ENCODE measurements at regions not wholly inside any gene's neighbourhood (a gene's known extent, or its start where the extent isn't known, plus 50 kb on each side); places are given as distances from the start of the nearest gene placed in this dataset.

DNA sequence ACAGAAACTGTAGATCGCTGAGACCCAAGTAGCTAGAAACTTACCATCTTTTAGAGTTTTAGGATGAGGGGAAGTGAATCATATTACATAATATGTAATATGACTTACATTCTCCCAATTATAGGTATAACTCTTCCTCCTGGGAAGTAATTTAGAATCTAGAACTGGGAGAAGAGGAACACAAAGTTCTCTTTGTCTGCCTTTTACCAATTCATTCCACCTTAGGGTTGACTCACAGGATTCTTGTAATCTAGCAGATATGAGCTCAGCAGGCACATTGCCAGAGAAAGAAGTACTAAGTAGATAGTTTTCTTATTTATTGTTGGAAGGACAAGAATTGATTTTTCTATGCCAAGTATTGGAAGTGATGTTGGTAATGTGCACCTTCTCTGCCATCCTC is 58.0 kb upstream of the CCSER1 start:
- peak; percentile 77 for DNase-seq (ENCODE audit: low read depth)
- H3K4me3 ChIP-seq (ENCODE audit: low read length) = no peak overlapping the region
- TF ChIP-seq, protein P1, sequence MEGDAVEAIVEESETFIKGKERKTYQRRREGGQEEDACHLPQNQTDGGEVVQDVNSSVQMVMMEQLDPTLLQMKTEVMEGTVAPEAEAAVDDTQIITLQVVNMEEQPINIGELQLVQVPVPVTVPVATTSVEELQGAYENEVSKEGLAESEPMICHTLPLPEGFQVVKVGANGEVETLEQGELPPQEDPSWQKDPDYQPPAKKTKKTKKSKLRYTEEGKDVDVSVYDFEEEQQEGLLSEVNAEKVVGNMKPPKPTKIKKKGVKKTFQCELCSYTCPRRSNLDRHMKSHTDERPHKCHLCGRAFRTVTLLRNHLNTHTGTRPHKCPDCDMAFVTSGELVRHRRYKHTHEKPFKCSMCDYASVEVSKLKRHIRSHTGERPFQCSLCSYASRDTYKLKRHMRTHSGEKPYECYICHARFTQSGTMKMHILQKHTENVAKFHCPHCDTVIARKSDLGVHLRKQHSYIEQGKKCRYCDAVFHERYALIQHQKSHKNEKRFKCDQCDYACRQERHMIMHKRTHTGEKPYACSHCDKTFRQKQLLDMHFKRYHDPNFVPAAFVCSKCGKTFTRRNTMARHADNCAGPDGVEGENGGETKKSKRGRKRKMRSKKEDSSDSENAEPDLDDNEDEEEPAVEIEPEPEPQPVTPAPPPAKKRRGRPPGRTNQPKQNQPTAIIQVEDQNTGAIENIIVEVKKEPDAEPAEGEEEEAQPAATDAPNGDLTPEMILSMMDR (IDR thresholded peaks at IDR 0.05; ENCODE audit: insufficient read depth, low read depth, low read length, missing control alignments) = no peak

DNA sequence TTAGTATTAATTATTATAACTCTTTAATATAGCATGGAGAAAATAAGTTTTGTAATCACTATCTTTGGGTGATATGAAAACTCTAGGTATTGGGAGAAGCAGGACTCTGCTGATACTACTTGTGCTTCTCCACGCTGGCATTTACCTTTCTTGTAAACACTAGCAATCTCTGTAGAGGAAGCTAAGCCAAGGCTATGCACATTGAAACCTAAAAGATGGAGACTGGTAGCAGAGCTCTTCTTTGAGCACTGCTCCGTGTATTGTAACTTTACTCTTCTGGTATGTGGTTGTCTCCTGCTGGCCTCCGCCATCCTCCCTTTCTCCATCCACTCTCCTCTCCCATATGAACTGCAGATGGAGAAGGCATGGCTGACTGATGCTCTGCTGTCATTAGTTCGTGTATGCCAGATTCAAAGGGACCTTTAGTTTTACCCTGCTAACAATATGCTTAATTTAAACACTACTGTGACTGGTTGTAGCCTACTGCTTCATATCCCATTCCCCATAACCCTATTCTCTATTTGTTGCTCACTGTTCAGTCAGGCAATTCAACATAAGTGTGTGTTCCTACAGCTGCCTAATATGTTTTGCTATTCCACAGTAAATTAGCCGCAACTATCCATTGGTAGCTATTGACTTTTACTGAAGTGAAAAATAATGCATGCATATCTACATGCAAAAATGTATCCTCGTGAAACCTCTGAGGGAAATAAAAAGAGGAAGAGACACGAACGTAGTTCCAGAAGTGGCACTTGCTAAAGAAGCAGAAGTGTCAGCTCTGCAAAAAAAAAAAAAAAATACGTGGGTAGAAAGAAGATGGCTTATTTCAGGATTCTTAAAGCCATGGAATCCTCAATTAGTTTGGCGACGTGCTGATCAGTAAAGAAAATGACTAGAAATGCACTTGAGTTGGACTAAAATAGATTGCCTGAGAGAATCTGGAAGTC is 55.6 kb upstream of the CCSER1 start:
- TF ChIP-seq, protein P1 (IDR thresholded peaks at IDR 0.05; ENCODE audit: insufficient read depth, low read depth, low read length, missing control alignments) = no peak
- DNase-seq (ENCODE audit: low read depth) = no peak
- no peak overlapping the region for H3K4me3 ChIP-seq (ENCODE audit: low read length)

DNA sequence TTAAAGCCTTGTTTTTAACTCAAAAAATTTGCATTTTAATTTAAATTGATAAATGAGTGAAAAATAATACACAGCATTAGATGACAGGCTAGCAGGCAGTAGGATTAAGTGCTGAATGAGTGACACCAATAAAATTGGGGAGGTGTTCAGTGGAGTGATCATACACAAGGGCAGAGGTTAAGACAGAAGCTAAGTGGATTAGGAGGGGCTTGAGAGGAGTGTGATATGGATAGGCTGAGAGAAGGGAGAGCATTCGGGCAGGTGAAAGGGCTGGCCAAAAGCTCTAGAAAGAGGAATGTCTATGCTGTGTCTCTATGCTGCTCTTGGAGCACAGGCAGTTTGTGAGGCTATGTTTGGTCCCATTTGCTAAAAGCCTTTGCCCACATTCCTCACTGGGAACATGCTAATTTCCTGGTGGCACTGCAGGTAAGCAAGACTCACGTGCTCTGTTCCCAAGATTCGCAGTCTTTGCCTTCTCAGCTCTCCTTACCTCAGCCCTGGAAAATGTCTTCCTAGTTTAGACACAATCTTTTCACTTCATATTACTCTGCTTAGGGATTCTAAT is 52.8 kb upstream of the CCSER1 start:
- DNase-seq (ENCODE audit: low read depth) = no peak
- H3K4me3 ChIP-seq (ENCODE audit: low read length) = no peak overlapping the region
- TF ChIP-seq, protein P1 (IDR thresholded peaks at IDR 0.05; ENCODE audit: insufficient read depth, low read depth, low read length, missing control alignments) = no peak
